SKM-1 treated with dmso at 0.1 percent for 144 hours (cell line): ENCODE measurements at regions not wholly inside any gene's neighbourhood (a gene's known extent, or its start where the extent isn't known, plus 50 kb on each side); places are given as distances from the start of the nearest gene placed in this dataset.

Source experiments
- DNase-seq: peaks from one replicate; lab custom pipeline; 2025; ENCODE audit not compliant: unreplicated experiment; lab: John Stamatoyannopoulos, UW

GRCh38 chr15:60208709-60209108 lies 189.1 kb downstream of the ANXA2 start:
- no peak for DNase-seq

GRCh38 chr15:60212536-60212935 lies 185.2 kb downstream of the ANXA2 start:
- DNase-seq: no peak

- DNase-seq: no peak
These were observed 184.3 kb downstream of the ANXA2 start for GRCh38 chr15:60213377-60214000.

- DNase-seq: no peak
These were observed 183.6 kb downstream of the ANXA2 start for GRCh38 chr15:60214201-60214600.

- no peak for DNase-seq
These were observed 182.4 kb downstream of the ANXA2 start for GRCh38 chr15:60215225-60215963.

- DNase-seq: no peak
These were observed 180.6 kb downstream of the ANXA2 start for GRCh38 chr15:60217161-60217560.

- no peak for DNase-seq
These were observed 179.5 kb downstream of the ANXA2 start for GRCh38 chr15:60218256-60218655.

- DNase-seq: no peak
These were observed 177.9 kb downstream of the ANXA2 start for GRCh38 chr15:60219866-60220265.

- DNase-seq: no peak
These were observed 176.4 kb downstream of the ANXA2 start for GRCh38 chr15:60221356-60221755.

- no peak for DNase-seq
These were observed 175.4 kb downstream of the ANXA2 start for GRCh38 chr15:60222404-60222803.

GRCh38 chr15:60223176-60223575 lies 174.6 kb downstream of the ANXA2 start:
- DNase-seq: no peak

GRCh38 chr15:60226924-60227323 lies 170.9 kb downstream of the ANXA2 start:
- no peak for DNase-seq

GRCh38 chr15:60228101-60228500 lies 169.7 kb downstream of the ANXA2 start:
- no peak for DNase-seq

- DNase-seq: no peak
These were observed 169.2 kb downstream of the ANXA2 start for GRCh38 chr15:60228619-60229018.

- DNase-seq: no peak
These were observed 161.7 kb downstream of the ANXA2 start for GRCh38 chr15:60235951-60236710.

- no peak for DNase-seq
These were observed 160.3 kb downstream of the ANXA2 start for GRCh38 chr15:60237446-60237845.

GRCh38 chr15:60243769-60244168 lies 154.0 kb downstream of the ANXA2 start:
- DNase-seq: no peak

GRCh38 chr15:60244813-60245212 lies 153.0 kb downstream of the ANXA2 start:
- DNase-seq: no peak

GRCh38 chr15:60250316-60250715 lies 147.5 kb downstream of the ANXA2 start:
- DNase-seq: no peak

- DNase-seq: no peak
These were observed 146.3 kb downstream of the ANXA2 start for GRCh38 chr15:60251300-60252070.

- DNase-seq: no peak
These were observed 143.4 kb downstream of the ANXA2 start for GRCh38 chr15:60254416-60254815.
